Calu3 (cell line): ENCODE measurements at regions not wholly inside any gene's neighbourhood (a gene's known extent, or its start where the extent isn't known, plus 50 kb on each side); places are given as distances from the start of the nearest gene placed in this dataset.

ENCODE experiments used
- BruUV-seq: library from RNA; stranded (reverse); fragments of 400-500 nt; replicated peaks from 2 replicates; lab custom pipeline; 2021; lab: Mats Ljungman, UMichigan
- CTCF ChIA-PET: fragments of 300-600 bp; sonication (Branson Sonifier 250); formaldehyde crosslinking; loops from one replicate; lab custom pipeline; 2022; ENCODE audit warnings: antibody characterized with exemption; lab: Charles Lee
- DNase-seq: peaks from one replicate; pipeline ENCODE4 v3.0.0; 2022
- H3K27ac Mint-ChIP-seq: one replicate; pipeline ENCODE4 v1.8.0; 2022; ENCODE audit warnings: mixed read lengths; ENCODE audit not compliant: unreplicated experiment
- H3K27me3 Mint-ChIP-seq: one replicate; pipeline ENCODE4 v1.8.0; 2022; ENCODE audit warnings: mixed read lengths; ENCODE audit not compliant: unreplicated experiment
- H3K36me3 Mint-ChIP-seq: one replicate; pipeline ENCODE4 v1.8.0; 2022; ENCODE audit warnings: mild to moderate bottlenecking, moderate library complexity, mixed read lengths; ENCODE audit not compliant: insufficient read depth, unreplicated experiment
- H3K4me1 Mint-ChIP-seq: one replicate; pipeline ENCODE4 v1.8.0; 2022; ENCODE audit warnings: mild to moderate bottlenecking, low read depth, mixed read lengths; ENCODE audit not compliant: unreplicated experiment
- H3K4me3 Mint-ChIP-seq: one replicate; pipeline ENCODE4 v1.8.0; 2022; ENCODE audit warnings: mild to moderate bottlenecking, low read depth, moderate library complexity, mixed read lengths; ENCODE audit not compliant: unreplicated experiment
- H3K9me3 Mint-ChIP-seq: one replicate; pipeline ENCODE4 v1.8.0; 2022; ENCODE audit warnings: low read depth, mixed read lengths; ENCODE audit not compliant: unreplicated experiment
- CTCF ChIP-seq: fragments of 200-600 bp; IDR thresholded peaks from one replicate; pipeline ENCODE4 v1.8.0; 2022; ENCODE audit warnings: antibody characterized with exemption; ENCODE audit not compliant: unreplicated experiment
- intact Hi-C: fragments of 100-400 bp; cut with micrococcal nuclease; formaldehyde crosslinking; loops from one replicate; pipeline ENCODE4 v1.10.0; 2022; ENCODE audit not compliant: unreplicated experiment

DNA sequence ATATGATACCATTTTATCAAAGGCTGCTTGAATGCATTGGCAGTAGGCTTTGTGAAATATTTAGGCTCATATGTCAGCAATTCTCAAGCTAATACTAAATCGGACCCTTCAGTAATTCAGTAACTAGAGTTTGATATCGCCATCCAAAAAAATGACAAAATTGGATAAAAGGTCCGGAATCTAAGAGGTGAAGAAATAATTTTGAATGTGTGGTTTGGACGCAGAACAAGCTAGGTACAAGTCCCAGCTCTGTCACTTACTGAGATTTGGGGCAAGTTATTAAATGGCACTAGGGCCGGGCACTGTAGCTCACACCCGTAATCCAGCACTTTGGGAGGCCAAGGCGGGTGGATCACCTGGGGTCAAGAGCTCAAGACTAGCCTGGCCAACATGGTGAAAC, 956.5 kb downstream of the CDH11 start:
- H3K9me3 Mint-ChIP-seq, result peaks cover 10% of the 10 kb centered on the region
- DNase-seq, result no peak
- intact Hi-C loops, result no loop called here
- no peaks in the 10 kb centered on the region for H3K27me3 Mint-ChIP-seq
- BruUV-seq, result no TSS peak
- H3K27ac Mint-ChIP-seq, result no peak overlapping the region
- TF ChIP-seq CTCF, result no peak
- H3K4me3 Mint-ChIP-seq, result no peak overlapping the region
- no peaks in the 10 kb centered on the region for H3K36me3 Mint-ChIP-seq
- no peaks in the 10 kb centered on the region for H3K4me1 Mint-ChIP-seq
- CTCF ChIA-PET, result no interaction called here

DNA sequence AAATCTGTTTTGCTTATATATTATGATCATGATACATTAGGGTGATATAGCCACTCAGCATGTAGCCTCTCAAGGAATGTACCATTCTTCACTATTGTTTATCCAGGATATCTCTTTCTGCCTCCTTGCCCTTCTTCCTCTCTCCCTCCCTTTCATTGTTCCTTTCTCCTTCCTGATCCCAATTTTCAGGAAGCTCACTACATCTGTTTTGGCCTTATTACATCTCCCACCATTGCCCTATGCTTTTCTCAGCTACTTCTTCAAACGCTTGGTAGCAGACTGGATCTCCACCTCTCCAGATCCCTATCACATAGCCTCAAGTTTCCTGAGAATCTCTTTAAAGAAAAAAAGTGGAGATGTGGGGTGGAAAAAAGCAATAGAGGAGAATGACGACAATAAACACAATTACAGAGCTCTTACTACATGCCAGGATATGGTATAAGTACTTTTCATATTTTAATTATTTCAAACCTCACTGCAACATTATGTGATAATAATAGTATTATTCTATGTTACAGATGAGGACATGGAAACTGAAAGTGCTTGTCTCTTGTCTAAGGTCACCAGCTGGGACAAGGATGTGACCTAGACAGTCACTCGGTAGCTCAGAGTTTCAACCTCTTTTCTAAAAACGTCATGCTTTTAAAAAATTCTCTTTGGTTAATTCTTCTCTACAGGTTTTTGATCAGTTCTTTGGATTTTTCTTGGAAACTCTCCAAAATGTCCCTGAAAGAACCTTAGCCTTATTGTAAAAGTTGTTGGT, 959.1 kb downstream of the CDH11 start:
- Mint-ChIP-seq H3K27ac (no peak overlapping the region), H3K27me3 (no peaks in the 10 kb centered on the region), H3K36me3 (no peaks in the 10 kb centered on the region), H3K9me3 (peaks cover 9% of the 10 kb centered on the region), H3K4me3 (no peak overlapping the region), H3K4me1 (no peaks in the 10 kb centered on the region)
- DNase-seq, result no peak
- CTCF ChIA-PET, result no interaction called here
- intact Hi-C loops, result no loop called here
- TF ChIP-seq CTCF, result no peak
- no TSS peak for BruUV-seq

GRCh38 chr16:64159976-64160375, 961.9 kb downstream of the CDH11 start:
- no peak for DNase-seq
- intact Hi-C loops, result no loop called here
- Mint-ChIP-seq H3K4me3 (no peak overlapping the region), H3K27me3 (no peaks in the 10 kb centered on the region), H3K4me1 (no peaks in the 10 kb centered on the region), H3K27ac (no peak overlapping the region), H3K9me3 (peaks cover 11% of the 10 kb centered on the region), H3K36me3 (no peaks in the 10 kb centered on the region)
- BruUV-seq, result no TSS peak
- CTCF ChIA-PET, result no interaction called here
- no peak for TF ChIP-seq CTCF

DNA sequence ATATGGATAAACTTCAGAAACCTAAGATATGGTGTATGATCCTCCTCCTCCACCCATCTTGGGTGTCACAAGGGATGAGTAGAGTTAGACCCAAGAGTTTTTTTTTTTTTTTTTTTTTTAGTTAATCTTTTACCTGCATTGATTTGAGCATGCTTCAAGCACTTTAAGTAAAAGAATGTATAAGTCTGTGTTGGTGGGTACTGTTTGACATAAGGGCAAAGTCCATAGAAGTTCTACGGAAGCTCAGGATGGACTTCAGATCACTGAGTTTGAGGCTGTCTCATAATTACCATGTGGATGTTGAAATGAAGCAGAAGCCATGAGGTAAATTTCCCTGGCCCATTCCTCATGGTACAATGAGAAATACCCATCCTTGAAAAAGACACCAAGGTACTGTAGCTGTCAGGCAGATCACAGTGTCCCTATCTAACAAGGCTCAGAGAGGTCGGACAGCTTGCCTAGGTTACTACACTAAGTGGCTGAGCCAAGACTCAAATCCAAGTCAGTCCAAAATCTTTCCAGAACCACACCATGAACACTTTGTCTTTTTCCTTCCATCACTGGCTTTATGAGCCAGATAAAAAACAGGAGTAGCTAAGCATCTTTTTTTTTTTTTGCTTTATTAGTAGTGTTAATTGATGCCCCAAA, 962.8 kb downstream of the CDH11 start:
- H3K4me3 Mint-ChIP-seq, result no peak overlapping the region
- no peaks in the 10 kb centered on the region for H3K36me3 Mint-ChIP-seq
- no peaks in the 10 kb centered on the region for H3K4me1 Mint-ChIP-seq
- CTCF ChIA-PET, result no interaction called here
- DNase-seq, result no peak
- H3K27ac Mint-ChIP-seq, result no peak overlapping the region
- no peaks in the 10 kb centered on the region for H3K27me3 Mint-ChIP-seq
- no peak for TF ChIP-seq CTCF
- BruUV-seq, result no TSS peak
- intact Hi-C loops, result no loop called here
- H3K9me3 Mint-ChIP-seq, result peaks cover 9% of the 10 kb centered on the region
